DOHH2 (cell line): ENCODE measurements at regions not wholly inside any gene's neighbourhood (a gene's known extent, or its start where the extent isn't known, plus 50 kb on each side); places are given as distances from the start of the nearest gene placed in this dataset.

Source experiments
- CTCF ChIP-seq: fragments of 200-600 bp; sonication (generic); IDR thresholded peaks from one replicate; pipeline ENCODE4 v1.5.1; 2014; ENCODE audit warnings: antibody characterized with exemption, mild to moderate bottlenecking, low read depth, low read length; ENCODE audit not compliant: poor library complexity, severe bottlenecking
- EZH2phosphoT487 ChIP-seq: fragments of 200-600 bp; sonication (generic); IDR thresholded peaks from 2 replicates; pipeline ENCODE4 v1.6.1; 2017; ENCODE audit warnings: borderline replicate concordance, mild to moderate bottlenecking, antibody characterized with exemption, low read length, moderate library complexity, mixed read lengths

- TF ChIP-seq CTCF (no peak), EZH2phosphoT487 (no peak)
Observed at GRCh38 chr4:85419103-85419502, 55.8 kb upstream of the ARHGAP24 start.
